GM12872 (cell line): ENCODE measurements at regions not wholly inside any gene's neighbourhood (a gene's known extent, or its start where the extent isn't known, plus 50 kb on each side); places are given as distances from the start of the nearest gene placed in this dataset.

Experiments
- CTCF ChIP-seq: IDR thresholded peaks from 3 replicates; pipeline ENCODE4 v1.5.1; 2011; ENCODE audit warnings: low read depth, mild to moderate bottlenecking, low read length, moderate library complexity; ENCODE audit not compliant: insufficient read depth

DNA sequence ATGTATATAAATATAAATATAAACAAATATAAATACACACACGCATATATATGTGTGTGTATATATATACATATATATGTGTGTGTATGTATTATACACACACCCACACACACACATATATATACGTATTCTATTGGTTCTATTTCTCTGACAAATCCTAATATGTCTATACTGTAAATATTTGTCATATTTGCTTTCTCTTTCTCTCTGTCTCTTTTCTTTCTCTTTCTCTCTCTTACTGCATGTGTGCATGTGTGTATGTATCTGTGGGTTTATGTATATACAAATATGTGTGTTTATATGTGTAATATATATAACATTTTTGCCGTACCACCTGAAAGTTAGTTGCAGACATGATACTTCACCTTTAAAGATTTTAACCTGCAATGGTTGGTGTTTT lies 174.2 kb upstream of the PLEKHG7 start:
- TF ChIP-seq CTCF, result no peak

DNA sequence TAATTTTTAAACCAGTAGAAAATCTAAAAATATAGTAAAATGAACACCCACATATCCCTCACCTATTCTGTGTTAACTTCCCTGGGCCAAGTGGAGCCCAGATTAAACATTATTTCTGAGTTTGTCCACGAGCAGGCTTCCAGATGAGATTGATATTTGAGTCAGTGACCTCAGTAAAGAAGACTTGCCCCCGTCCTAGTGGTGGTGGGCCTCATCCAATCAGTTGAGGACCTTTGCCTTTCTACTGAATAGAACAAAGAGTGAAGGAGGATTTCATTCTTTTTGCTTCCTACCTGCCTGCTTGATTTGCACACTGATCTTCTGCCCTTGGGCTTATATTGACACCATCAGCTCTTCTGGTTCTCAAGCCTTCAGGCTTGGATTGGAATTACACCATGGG lies 174.7 kb upstream of the PLEKHG7 start:
- TF ChIP-seq CTCF, result no peak

DNA sequence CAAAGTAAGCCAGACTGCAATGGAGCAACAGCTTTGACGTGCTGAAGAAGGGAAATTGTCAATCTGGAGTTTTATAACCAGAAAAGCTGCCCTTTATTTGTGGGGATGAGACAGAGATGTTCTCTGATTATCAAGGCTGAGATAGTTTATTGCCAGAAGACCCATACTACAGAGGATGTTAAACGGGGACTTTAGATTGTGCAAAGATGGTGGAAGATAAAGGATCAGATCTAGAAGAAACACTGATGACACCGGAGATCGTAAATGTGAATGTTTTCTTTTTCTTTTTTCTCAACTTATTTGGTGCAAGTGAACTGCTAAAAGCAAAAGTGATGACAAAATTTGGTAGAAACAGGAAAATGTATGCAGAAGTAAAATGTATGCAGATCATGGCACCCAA lies 178.3 kb upstream of the PLEKHG7 start:
- TF ChIP-seq CTCF, result no peak

- no peak for TF ChIP-seq CTCF
These were observed 182.3 kb upstream of the PLEKHG7 start for GRCh38 chr12:92520511-92520910.

DNA sequence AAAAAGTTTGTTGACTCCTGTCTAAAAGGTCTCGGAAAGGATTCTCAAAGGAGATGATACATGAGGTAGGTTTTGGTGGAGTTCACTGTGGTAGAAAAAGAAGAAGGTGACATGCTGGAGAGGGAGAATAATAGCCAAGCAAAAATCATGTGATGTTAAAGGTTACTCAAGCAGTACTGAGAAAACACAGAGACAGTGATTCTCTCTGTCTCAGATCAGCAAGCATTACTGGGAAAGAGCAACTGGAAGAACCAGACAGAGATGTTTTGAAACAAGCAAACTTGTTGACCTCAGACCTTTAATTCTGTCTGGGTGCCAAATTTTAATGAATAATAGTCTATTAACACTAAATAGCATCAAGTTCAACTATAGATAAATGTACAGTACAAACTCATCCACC lies 183.5 kb upstream of the PLEKHG7 start:
- TF ChIP-seq CTCF, result no peak

- TF ChIP-seq CTCF, result no peak
These were observed 184.7 kb upstream of the PLEKHG7 start for GRCh38 chr12:92518071-92518470.

GRCh38 chr12:92516277-92516600 lies 186.6 kb upstream of the PLEKHG7 start:
- TF ChIP-seq CTCF, result no peak

GRCh38 chr12:92513231-92513730 lies 189.5 kb upstream of the PLEKHG7 start:
- no peak for TF ChIP-seq CTCF
